Sigmoid colon (tissue), 6 donors: ENCODE measurements at regions not wholly inside any gene's neighbourhood (a gene's known extent, or its start where the extent isn't known, plus 50 kb on each side); places are given as distances from the start of the nearest gene placed in this dataset.
"Not testable (repeated sequence)": the region's sequence is repeated elsewhere in the genome, so short reads cannot be mapped to it uniquely, and the experiment has no call there.

Experiments used
- DNase-seq: peaks from one replicate; pipeline ENCODE4 v3.0.0-alpha.2; 2019
- H3K27ac ChIP-seq, 4 donors: fragments of 200-600 bp; sonication (generic); one replicate each; pipeline ENCODE4 v1.5.1; 2016 to 2019; ENCODE audit warnings: mild to moderate bottlenecking in 1 of 4
- H3K27me3 ChIP-seq, 3 donors: fragments of 200-600 bp; sonication (generic); one replicate each; pipeline ENCODE4 v1.5.1; 2019; ENCODE audit warnings: mild to moderate bottlenecking in 1 of 3
- H3K36me3 ChIP-seq, 4 donors: fragments of 200-600 bp; sonication (generic); one replicate each; pipeline ENCODE4 v1.5.1; 2016 to 2019
- H3K4me1 ChIP-seq, 4 donors: fragments of 200-600 bp; sonication (generic); one replicate each; pipeline ENCODE4 v1.5.1; 2017 to 2019
- H3K4me3 ChIP-seq, 4 donors: fragments of 200-600 bp; sonication (generic); one replicate each; pipeline ENCODE4 v1.5.1; 2017 to 2019; ENCODE audit warnings: mild to moderate bottlenecking in 2 of 4, moderate library complexity in 1 of 4
- H3K9me3 ChIP-seq, 4 donors: fragments of 200-600 bp in 3 of 4; sonication (generic) in 3 of 4; one replicate each; pipeline versions ENCODE4 v1.5.1 to v1.6.1; 2013 to 2019
- WGBS, 2 donors: extraction: QIAGEN DNeasy Blood & Tissue Kit; methylation state at CpG; one replicate each; pipeline ENCODE4 v1.1.7; 2013; 5-methylcytosine and 5-hydroxymethylcytosine counted together
- intact Hi-C: fragments of 100-400 bp; cut with DNase I; formaldehyde crosslinking; loops from one replicate; pipeline ENCODE4 v1.15.1; 2023
- donor health status: healthy with polysubstance abuse.
- donor health status: healthy.

- H3K27me3 ChIP-seq, H3K9me3 ChIP-seq, H3K36me3 ChIP-seq, H3K4me1 ChIP-seq, intact Hi-C loops, H3K4me3 ChIP-seq, H3K27ac ChIP-seq, DNase-seq: not testable (repeated sequence)
Observed at GRCh38 chr6:58003417-58004167, 686.2 kb downstream of the PRIM2 start.

GRCh38 chr6:58007334-58008000 lies 690.0 kb downstream of the PRIM2 start:
- intact Hi-C loops, H3K27ac ChIP-seq, DNase-seq, H3K36me3 ChIP-seq, H3K4me1 ChIP-seq, H3K27me3 ChIP-seq, H3K9me3 ChIP-seq, H3K4me3 ChIP-seq: not testable (repeated sequence)
- WGBS, 2 donors = 16 to 62% methylated on average over 4 of the region's 4 CpGs

- H3K4me3 ChIP-seq, DNase-seq, intact Hi-C loops, H3K36me3 ChIP-seq, H3K4me1 ChIP-seq, H3K27ac ChIP-seq, H3K9me3 ChIP-seq, H3K27me3 ChIP-seq: not testable (repeated sequence)
Observed at GRCh38 chr6:58008001-58008335, 690.5 kb downstream of the PRIM2 start.

GRCh38 chr6:58011954-58012600 lies 694.6 kb downstream of the PRIM2 start:
- H3K27me3 ChIP-seq, H3K4me3 ChIP-seq, H3K9me3 ChIP-seq, H3K27ac ChIP-seq, H3K36me3 ChIP-seq, H3K4me1 ChIP-seq, DNase-seq, intact Hi-C loops: not testable (repeated sequence)
- WGBS, 2 donors = 80 to 83% methylated on average over 7 of the region's 8 CpGs

- intact Hi-C loops, H3K27me3 ChIP-seq, H3K9me3 ChIP-seq, H3K36me3 ChIP-seq, H3K4me3 ChIP-seq, H3K4me1 ChIP-seq, H3K27ac ChIP-seq, DNase-seq: not testable (repeated sequence)
- 56 to 66% methylated on average over 4 of the region's 4 CpGs for WGBS, 2 donors
Observed at GRCh38 chr6:58016614-58017013, 699.2 kb downstream of the PRIM2 start.

- H3K9me3 ChIP-seq, DNase-seq, intact Hi-C loops, H3K27me3 ChIP-seq, H3K4me3 ChIP-seq, H3K4me1 ChIP-seq, H3K27ac ChIP-seq, H3K36me3 ChIP-seq: not testable (repeated sequence)
- WGBS, 2 donors = 76 to 92% methylated on average over 5 of the region's 5 CpGs
Observed at GRCh38 chr6:58028188-58028587, 710.8 kb downstream of the PRIM2 start.

- H3K9me3 ChIP-seq, DNase-seq, H3K4me1 ChIP-seq, H3K27me3 ChIP-seq, H3K36me3 ChIP-seq, intact Hi-C loops, H3K27ac ChIP-seq, H3K4me3 ChIP-seq: not testable (repeated sequence)
- 91% methylated on average over 11 of the region's 11 CpGs for WGBS, 2 donors
Observed at GRCh38 chr6:58038213-58038612, 720.8 kb downstream of the PRIM2 start.

- H3K4me1 ChIP-seq, H3K27ac ChIP-seq, H3K9me3 ChIP-seq, H3K36me3 ChIP-seq, H3K27me3 ChIP-seq, intact Hi-C loops, H3K4me3 ChIP-seq, DNase-seq: not testable (repeated sequence)
- no CpG with 5 or more reads among the region's 1 CpG for WGBS, 2 donors
Observed at GRCh38 chr6:58046584-58046983, 729.2 kb downstream of the PRIM2 start.

- DNase-seq, H3K36me3 ChIP-seq, H3K9me3 ChIP-seq, H3K27ac ChIP-seq, intact Hi-C loops, H3K4me1 ChIP-seq, H3K4me3 ChIP-seq, H3K27me3 ChIP-seq: not testable (repeated sequence)
- WGBS, 2 donors = 47 to 69% methylated on average over 3 of the region's 3 CpGs
Observed at GRCh38 chr6:58047389-58047788, 730.0 kb downstream of the PRIM2 start.

- H3K27me3 ChIP-seq, H3K4me3 ChIP-seq, H3K4me1 ChIP-seq, H3K27ac ChIP-seq, intact Hi-C loops, DNase-seq, H3K36me3 ChIP-seq, H3K9me3 ChIP-seq: not testable (repeated sequence)
- WGBS, 2 donors = 41 to 46% methylated on average over 2 of the region's 2 CpGs
Observed at GRCh38 chr6:58047865-58048264, 730.4 kb downstream of the PRIM2 start.

GRCh38 chr6:58055465-58056176 lies 738.2 kb downstream of the PRIM2 start:
- H3K9me3 ChIP-seq, H3K27me3 ChIP-seq, DNase-seq, H3K4me3 ChIP-seq, H3K36me3 ChIP-seq, H3K27ac ChIP-seq, H3K4me1 ChIP-seq, intact Hi-C loops: not testable (repeated sequence)
- WGBS, 2 donors = 82 to 85% methylated on average over 4 to 5 of the region's 6 CpGs

GRCh38 chr6:58059701-58060100 lies 742.3 kb downstream of the PRIM2 start:
- H3K4me3 ChIP-seq, intact Hi-C loops, DNase-seq, H3K36me3 ChIP-seq, H3K27ac ChIP-seq, H3K9me3 ChIP-seq, H3K4me1 ChIP-seq, H3K27me3 ChIP-seq: not testable (repeated sequence)
- WGBS, 2 donors = 58 to 75% methylated on average over 1 of the region's 1 CpG

GRCh38 chr6:58063542-58063941 lies 746.1 kb downstream of the PRIM2 start:
- H3K4me3 ChIP-seq, intact Hi-C loops, H3K27me3 ChIP-seq, H3K27ac ChIP-seq, H3K4me1 ChIP-seq, DNase-seq, H3K36me3 ChIP-seq, H3K9me3 ChIP-seq: not testable (repeated sequence)
- 75 to 91% methylated on average over 1 of the region's 1 CpG for WGBS, 2 donors
